ENCODE measurements at regions not wholly inside any gene's neighbourhood (a gene's known extent, or its start where the extent isn't known, plus 50 kb on each side); places are given as distances from the start of the nearest gene placed in this dataset.

- H3K27ac ChIP-seq: no peak overlapping the region
- TF ChIP-seq, protein P1, sequence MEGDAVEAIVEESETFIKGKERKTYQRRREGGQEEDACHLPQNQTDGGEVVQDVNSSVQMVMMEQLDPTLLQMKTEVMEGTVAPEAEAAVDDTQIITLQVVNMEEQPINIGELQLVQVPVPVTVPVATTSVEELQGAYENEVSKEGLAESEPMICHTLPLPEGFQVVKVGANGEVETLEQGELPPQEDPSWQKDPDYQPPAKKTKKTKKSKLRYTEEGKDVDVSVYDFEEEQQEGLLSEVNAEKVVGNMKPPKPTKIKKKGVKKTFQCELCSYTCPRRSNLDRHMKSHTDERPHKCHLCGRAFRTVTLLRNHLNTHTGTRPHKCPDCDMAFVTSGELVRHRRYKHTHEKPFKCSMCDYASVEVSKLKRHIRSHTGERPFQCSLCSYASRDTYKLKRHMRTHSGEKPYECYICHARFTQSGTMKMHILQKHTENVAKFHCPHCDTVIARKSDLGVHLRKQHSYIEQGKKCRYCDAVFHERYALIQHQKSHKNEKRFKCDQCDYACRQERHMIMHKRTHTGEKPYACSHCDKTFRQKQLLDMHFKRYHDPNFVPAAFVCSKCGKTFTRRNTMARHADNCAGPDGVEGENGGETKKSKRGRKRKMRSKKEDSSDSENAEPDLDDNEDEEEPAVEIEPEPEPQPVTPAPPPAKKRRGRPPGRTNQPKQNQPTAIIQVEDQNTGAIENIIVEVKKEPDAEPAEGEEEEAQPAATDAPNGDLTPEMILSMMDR (conservative IDR thresholded peaks at IDR 0.05): no peak
Measured at GRCh38 chr21:38696579-38696978, 109.2 kb upstream of the ETS2 start.

DNA sequence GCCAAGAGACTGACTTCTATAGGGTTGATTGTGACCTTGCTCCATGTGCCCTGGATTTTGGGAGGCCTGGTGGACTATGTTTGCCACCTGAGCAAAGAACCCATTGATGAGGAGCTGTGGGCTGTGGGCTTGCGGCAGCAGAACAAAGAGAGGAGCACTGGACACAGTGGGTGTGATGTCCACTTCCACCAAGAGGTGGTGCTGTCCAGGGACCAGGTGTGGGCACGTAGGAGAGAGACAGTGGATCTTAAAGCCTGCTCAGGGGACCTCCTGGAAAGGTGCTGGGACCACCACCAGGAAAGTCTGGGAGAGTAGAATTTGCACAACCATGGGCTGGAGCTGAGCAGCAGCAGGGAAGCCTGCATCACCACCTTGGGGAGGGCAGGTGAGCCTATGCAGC lies 106.7 kb upstream of the ETS2 start:
- TF ChIP-seq, protein P1 (conservative IDR thresholded peaks at IDR 0.05): no peak
- H3K27ac ChIP-seq: no peak overlapping the region

GRCh38 chr21:38702196-38702595 lies 103.5 kb upstream of the ETS2 start:
- H3K27ac ChIP-seq: peak overlapping the region; percentile 32; the same call in 1 of the 2 replicates
- TF ChIP-seq, protein P1 (conservative IDR thresholded peaks at IDR 0.05): no peak

DNA sequence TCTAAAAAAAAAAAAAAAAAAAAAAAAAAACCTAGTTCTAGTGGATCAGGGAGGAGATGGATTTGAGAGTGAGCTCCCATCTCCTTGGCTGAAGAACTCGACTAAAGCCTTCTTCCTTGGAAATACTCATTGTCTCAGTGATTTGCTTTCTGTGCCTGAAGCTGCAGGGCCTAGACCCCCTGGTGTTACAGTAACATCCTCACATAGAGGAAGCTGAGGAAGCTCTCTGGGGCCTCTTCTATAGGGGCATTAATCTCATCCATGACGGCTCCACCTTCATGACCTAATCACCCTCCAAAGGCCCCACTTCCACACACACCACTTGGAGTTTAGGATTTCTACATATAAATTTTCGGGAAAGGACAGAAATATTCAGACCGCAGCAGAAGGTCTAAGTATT lies 95.9 kb upstream of the ETS2 start:
- TF ChIP-seq, protein P1 (conservative IDR thresholded peaks at IDR 0.05): no peak
- H3K27ac ChIP-seq: no peak overlapping the region

GRCh38 chr21:38712071-38712470 lies 93.7 kb upstream of the ETS2 start:
- no peak overlapping the region for H3K27ac ChIP-seq
- TF ChIP-seq, protein P1 (conservative IDR thresholded peaks at IDR 0.05): peak; percentile 95

- H3K27ac ChIP-seq: no peak overlapping the region
- TF ChIP-seq, protein P1 (conservative IDR thresholded peaks at IDR 0.05): no peak
Measured at GRCh38 chr21:38712664-38713063, 93.1 kb upstream of the ETS2 start.

- TF ChIP-seq, protein P1 (conservative IDR thresholded peaks at IDR 0.05): no peak
- H3K27ac ChIP-seq: no peak overlapping the region
Measured at GRCh38 chr21:38714039-38714817, 91.5 kb upstream of the ETS2 start.
